H9 (cell line): ENCODE measurements at regions not wholly inside any gene's neighbourhood (a gene's known extent, or its start where the extent isn't known, plus 50 kb on each side); places are given as distances from the start of the nearest gene placed in this dataset.

Experiments used
- DNase-seq: peaks from one replicate; pipeline ENCODE4 v3.0.0-alpha.2; 2017
- H2AFZ ChIP-seq: one replicate; pipeline ENCODE4 v1.6.1; 2013; ENCODE audit warnings: mild to moderate bottlenecking, low read length, control low read depth, moderate library complexity
- H2AK5ac ChIP-seq: 2 replicates; pipeline ENCODE4 v1.6.1; 2013; ENCODE audit warnings: low read length, control low read depth, mixed read lengths; ENCODE audit not compliant: insufficient read length
- H2BK120ac ChIP-seq: one replicate; pipeline ENCODE4 v1.6.1; 2013; ENCODE audit warnings: low read depth, mild to moderate bottlenecking, low read length, control low read depth, inconsistent platforms; ENCODE audit not compliant: poor library complexity, severe bottlenecking
- H2BK12ac ChIP-seq: 2 replicates; pipeline ENCODE4 v1.6.1; 2013; ENCODE audit warnings: low read length, control low read depth, mixed read lengths, low read depth; ENCODE audit not compliant: insufficient read length
- H2BK15ac ChIP-seq: 2 replicates; pipeline ENCODE4 v1.6.1; 2013; ENCODE audit warnings: low read depth, low read length, control low read depth
- H2BK20ac ChIP-seq: one replicate; pipeline ENCODE4 v1.6.1; 2013; ENCODE audit warnings: low read depth, mild to moderate bottlenecking, low read length, control low read depth, inconsistent platforms; ENCODE audit not compliant: poor library complexity, severe bottlenecking
- H2BK5ac ChIP-seq: 2 replicates; pipeline ENCODE4 v1.6.1; 2013; ENCODE audit warnings: low read length, control low read depth, mixed read lengths; ENCODE audit not compliant: insufficient read length
- H3K14ac ChIP-seq: 2 replicates; pipeline ENCODE4 v1.6.1; 2013; ENCODE audit warnings: low read length, control low read depth; ENCODE audit not compliant: insufficient read depth
- H3K18ac ChIP-seq: 2 replicates; pipeline ENCODE4 v1.6.1; 2013; ENCODE audit warnings: low read depth, mild to moderate bottlenecking, mixed read lengths, low read length, control low read depth; ENCODE audit not compliant: insufficient read length
- H3K23ac ChIP-seq: 2 replicates; pipeline ENCODE4 v1.6.1; 2013; ENCODE audit warnings: low read length, control low read depth, mixed read lengths, low read depth; ENCODE audit not compliant: insufficient read length
- H3K23me2 ChIP-seq: 2 replicates; pipeline ENCODE4 v1.6.1; 2013; ENCODE audit warnings: low read depth, mild to moderate bottlenecking, mixed read lengths, low read length, control low read depth; ENCODE audit not compliant: insufficient read length, poor library complexity, severe bottlenecking
- H3K27ac ChIP-seq: 2 replicates; pipeline ENCODE4 v1.5.1; 2013; ENCODE audit warnings: low read length, control low read depth, mixed read lengths, low read depth; ENCODE audit not compliant: insufficient read length
- H3K27me3 ChIP-seq: 2 replicates; pipeline ENCODE4 v1.6.1; 2013; ENCODE audit warnings: low read length, control low read depth, inconsistent platforms; ENCODE audit not compliant: insufficient read depth
- H3K4ac ChIP-seq: 2 replicates; pipeline ENCODE4 v1.6.1; 2013; ENCODE audit warnings: low read depth, mild to moderate bottlenecking, control low read depth, inconsistent platforms, low read length, moderate library complexity
- H3K4me1 ChIP-seq: 2 replicates; pipeline ENCODE4 v1.6.1; 2013; ENCODE audit warnings: low read length, control low read depth, inconsistent platforms; ENCODE audit not compliant: insufficient read depth
- H3K4me2 ChIP-seq: 2 replicates; pipeline ENCODE4 v1.6.1; 2013; ENCODE audit warnings: low read length, control low read depth, mixed read lengths; ENCODE audit not compliant: insufficient read length, insufficient read depth
- H3K56ac ChIP-seq: 2 replicates; pipeline ENCODE4 v1.6.1; 2013; ENCODE audit warnings: low read depth, mild to moderate bottlenecking, mixed read lengths, low read length, control low read depth; ENCODE audit not compliant: insufficient read length
- H3K79me1 ChIP-seq: 2 replicates; pipeline ENCODE4 v1.6.1; 2013; ENCODE audit warnings: low read depth, mild to moderate bottlenecking, moderate library complexity, low read length, control low read depth, inconsistent platforms; ENCODE audit not compliant: insufficient read depth, poor library complexity, severe bottlenecking
- H3K79me2 ChIP-seq: 2 replicates; pipeline ENCODE4 v1.6.1; 2013; ENCODE audit warnings: low read length, control low read depth, inconsistent platforms; ENCODE audit not compliant: insufficient read depth
- H3K9ac ChIP-seq: 2 replicates; pipeline ENCODE4 v1.6.1; 2013; ENCODE audit warnings: low read length, control low read depth, mixed read lengths; ENCODE audit not compliant: insufficient read length; ENCODE audit errors: extremely low read depth
- H3K9me3 ChIP-seq: one replicate; pipeline ENCODE4 v1.6.1; 2013; ENCODE audit warnings: low read depth, low read length, inconsistent platforms; ENCODE audit not compliant: control insufficient read depth
- H3T11ph ChIP-seq: one replicate; pipeline ENCODE4 v1.6.1; 2013; ENCODE audit warnings: mild to moderate bottlenecking, low read length, control low read depth, inconsistent platforms
- H4K20me1 ChIP-seq: one replicate; pipeline ENCODE4 v1.6.1; 2013; ENCODE audit not compliant: control insufficient read depth, insufficient read length, insufficient read depth
- H4K5ac ChIP-seq: 2 replicates; pipeline ENCODE4 v1.6.1; 2013; ENCODE audit warnings: low read depth, mild to moderate bottlenecking, mixed read lengths, low read length, control low read depth; ENCODE audit not compliant: insufficient read length
- H4K8ac ChIP-seq: replicated peaks from 2 replicates; pipeline ENCODE4 v1.6.1; 2013; ENCODE audit warnings: low read length, control low read depth, mixed read lengths, low read depth; ENCODE audit not compliant: insufficient read length
- H4K91ac ChIP-seq: 2 replicates; pipeline ENCODE4 v1.6.1; 2013; ENCODE audit warnings: low read depth, mild to moderate bottlenecking, moderate library complexity, mixed read lengths, low read length, control low read depth; ENCODE audit not compliant: insufficient read length
- H3K27ac Mint-ChIP-seq, 3 experiments: 2 replicates in 2 of 3; 3 replicates in 1 of 3; pipeline ENCODE4 v1.8.0; 2020 to 2021; ENCODE audit warnings: mixed read lengths in 3 of 3, mild to moderate bottlenecking in 1 of 3, moderate library complexity in 1 of 3
- H3K27me3 Mint-ChIP-seq: 2 replicates; pipeline ENCODE4 v1.8.0; 2021; ENCODE audit warnings: low read depth, mild to moderate bottlenecking, moderate library complexity, mixed read lengths
- H3K36me3 Mint-ChIP-seq, 3 experiments: 2 replicates in 2 of 3; 3 replicates in 1 of 3; pipeline ENCODE4 v1.8.0; 2020 to 2021; ENCODE audit warnings: low read depth in 3 of 3, mixed read lengths in 3 of 3; ENCODE audit not compliant: insufficient read depth in 1 of 3
- H3K4me1 Mint-ChIP-seq, 2 experiments: 2 replicates each; pipeline ENCODE4 v1.8.0; 2020; ENCODE audit warnings: mixed read lengths in 2 of 2
- H3K4me3 Mint-ChIP-seq, 2 experiments: 2 replicates in 1 of 2; 3 replicates in 1 of 2; pipeline ENCODE4 v1.8.0; 2020 to 2021; ENCODE audit warnings: mild to moderate bottlenecking in 2 of 2, mixed read lengths in 2 of 2, moderate library complexity in 1 of 2
- H3K9me3 Mint-ChIP-seq, 2 experiments: 2 replicates in 1 of 2; 3 replicates in 1 of 2; pipeline ENCODE4 v1.8.0; 2020; ENCODE audit warnings: mild to moderate bottlenecking in 2 of 2, mixed read lengths in 2 of 2, moderate library complexity in 1 of 2
- CTCF ChIP-seq: fragments of 200-600 bp; sonication (generic); conservative IDR thresholded peaks from 3 replicates; pipeline ENCODE4 v1.8.0; 2021; ENCODE audit warnings: antibody characterized with exemption, mild to moderate bottlenecking
- WGBS: extraction: QIAGEN DNeasy Blood & Tissue Kit; methylation state at CpG from one replicate; pipeline ENCODE4 v1.1.7; 2013; ENCODE audit warnings: missing lambda C conversion rate, low lambda C conversion rate, mixed read lengths; ENCODE audit not compliant: insufficient read length; ENCODE audit errors: extremely low coverage; 5-methylcytosine and 5-hydroxymethylcytosine counted together

- no peak overlapping the region for H2BK12ac ChIP-seq
- no peak overlapping the region for H3K56ac ChIP-seq
- H3K9me3 ChIP-seq: no peaks in the 10 kb centered on the region
- H3K23ac ChIP-seq: no peak overlapping the region
- H3K4me1 ChIP-seq: no peaks in the 10 kb centered on the region
- no peaks in the 10 kb centered on the region for H3K27me3 Mint-ChIP-seq
- no peak overlapping the region for H3K4ac ChIP-seq
- DNase-seq: no peak
- H3K27ac ChIP-seq: no peak overlapping the region
- H4K91ac ChIP-seq: no peak overlapping the region
- no peak overlapping the region for H2AK5ac ChIP-seq
- no peak for TF ChIP-seq CTCF
- no peak overlapping the region for H3K4me3 Mint-ChIP-seq
- no peaks in the 10 kb centered on the region for H3K36me3 Mint-ChIP-seq
- no peak overlapping the region for H3K27ac Mint-ChIP-seq
- H3K18ac ChIP-seq: no peak overlapping the region
- H2BK15ac ChIP-seq: no peak overlapping the region
- H3K79me2 ChIP-seq: no peaks in the 10 kb centered on the region
- no peaks in the 10 kb centered on the region for H4K20me1 ChIP-seq
- no peak overlapping the region for H3K4me2 ChIP-seq
- no peaks in the 10 kb centered on the region for H3K23me2 ChIP-seq
- H3K9me3 Mint-ChIP-seq: 0 out of 5 replicates have a peak, but pooled peaks cover 0 to 5% of the 10 kb centered on the region in 2 experiments
- H3K79me1 ChIP-seq: no peaks in the 10 kb centered on the region
- no peak overlapping the region for H4K8ac ChIP-seq
- no peak overlapping the region for H3T11ph ChIP-seq
- H2BK20ac ChIP-seq: no peak overlapping the region
- H2BK120ac ChIP-seq: no peak overlapping the region
- no peak overlapping the region for H3K14ac ChIP-seq
- peaks cover 0 to 2% of the 10 kb centered on the region in 2 experiments; a peak in 1 of 4 replicates for H3K4me1 Mint-ChIP-seq
- H4K5ac ChIP-seq: no peak overlapping the region
- no peaks in the 10 kb centered on the region for H3K27me3 ChIP-seq
- no peak overlapping the region for H3K9ac ChIP-seq
- H2AFZ ChIP-seq: no peak overlapping the region
- WGBS: no CpG with 5 or more reads among the region's 4 CpGs
- no peak overlapping the region for H2BK5ac ChIP-seq
Observed at GRCh38 chr1:88150330-88150729, 533.7 kb upstream of the PKN2 start.
